Stomach (tissue), 4 donors: ENCODE measurements at regions not wholly inside any gene's neighbourhood (a gene's known extent, or its start where the extent isn't known, plus 50 kb on each side); places are given as distances from the start of the nearest gene placed in this dataset.
"Not testable (repeated sequence)": the region's sequence is repeated elsewhere in the genome, so short reads cannot be mapped to it uniquely, and the experiment has no call there.

ENCODE experiments used
- EP300 ChIP-seq: sonication (generic); formaldehyde crosslinking; IDR thresholded peaks from one replicate; pipeline ENCODE4 v1.6.1; 2017; ENCODE audit warnings: antibody characterized with exemption
- POLR2A ChIP-seq, 4 donors: fragments of 450-650 bp; IDR thresholded peaks; one replicate each; pipeline ENCODE4 v1.6.1; 2016; ENCODE audit warnings: antibody characterized with exemption in 4 of 4, control low read depth in 2 of 4, mild to moderate bottlenecking in 1 of 4, moderate library complexity in 1 of 4
- POLR2AphosphoS5 ChIP-seq, 3 donors: sonication (generic); formaldehyde crosslinking; IDR thresholded peaks; one replicate each; pipeline ENCODE4 v1.6.1; 2016; ENCODE audit warnings: antibody characterized with exemption in 3 of 3

GRCh38 chr13:52254299-52254698 is 94.9 kb upstream of the NEK3 start:
- not testable (repeated sequence) for TF ChIP-seq POLR2A (IDR thresholded peaks at IDR 0.05); EP300; POLR2AphosphoS5 (IDR thresholded peaks at IDR 0.05)
